HEK293T (cell line): ENCODE measurements at regions not wholly inside any gene's neighbourhood (a gene's known extent, or its start where the extent isn't known, plus 50 kb on each side); places are given as distances from the start of the nearest gene placed in this dataset.

Source experiments
- BHLHE40 ChIP-seq: fragments of 450-650 bp; IDR thresholded peaks from 2 replicates; pipeline ENCODE4 v1.6.1; 2016; ENCODE audit warnings: mild to moderate bottlenecking, moderate library complexity, borderline replicate concordance
- ELF4 ChIP-seq: fragments of 450-650 bp; IDR thresholded peaks from 2 replicates; pipeline ENCODE4 v1.6.1; 2017; ENCODE audit warnings: antibody characterized with exemption
- FOXA1 ChIP-seq: fragments of 450-650 bp; IDR thresholded peaks from 2 replicates; pipeline ENCODE4 v1.6.1; 2016; ENCODE audit warnings: mild to moderate bottlenecking
- FOXK2 ChIP-seq: fragments of 450-650 bp; IDR thresholded peaks from 2 replicates; pipeline ENCODE4 v1.6.1; 2016; ENCODE audit warnings: mild to moderate bottlenecking
- FOXM1 ChIP-seq: fragments of 450-650 bp; IDR thresholded peaks from 2 replicates; pipeline ENCODE4 v1.6.1; 2017; ENCODE audit warnings: mild to moderate bottlenecking, borderline replicate concordance
- HDGF ChIP-seq: fragments of 450-650 bp; IDR thresholded peaks from 2 replicates; pipeline ENCODE4 v1.6.1; 2017; ENCODE audit warnings: antibody characterized with exemption, borderline replicate concordance
- L3MBTL2 ChIP-seq: fragments of 450-650 bp; conservative IDR thresholded peaks from 2 replicates; pipeline ENCODE4 v1.6.1; 2016; ENCODE audit warnings: mild to moderate bottlenecking
- LEF1 ChIP-seq: fragments of 450-650 bp; IDR thresholded peaks from 2 replicates; pipeline ENCODE4 v1.6.1; 2017; ENCODE audit warnings: mild to moderate bottlenecking, borderline replicate concordance
- NFRKB ChIP-seq: fragments of 450-650 bp; IDR thresholded peaks from 2 replicates; pipeline ENCODE4 v1.6.1; 2016; ENCODE audit warnings: mild to moderate bottlenecking, moderate library complexity
- PKNOX1 ChIP-seq: fragments of 450-650 bp; IDR thresholded peaks from 2 replicates; pipeline ENCODE4 v1.6.1; 2016
- SP1 ChIP-seq: fragments of 450-650 bp; IDR thresholded peaks from 2 replicates; pipeline ENCODE4 v1.6.1; 2017
- SUZ12 ChIP-seq: fragments of 450-650 bp; IDR thresholded peaks from 2 replicates; pipeline ENCODE4 v1.6.1; 2016; ENCODE audit warnings: mild to moderate bottlenecking
- TARDBP ChIP-seq: fragments of 450-650 bp; IDR thresholded peaks from 2 replicates; pipeline ENCODE4 v1.6.1; 2016

GRCh38 chr1:194816859-194817258 is 1630.4 kb upstream of the B3GALT2 start:
- TF ChIP-seq SUZ12 (no peak), ELF4 (no peak), NFRKB (no peak), L3MBTL2 (no peak), FOXM1 (no peak), TARDBP (no peak), LEF1 (no peak), FOXK2 (no peak), BHLHE40 (no peak), FOXA1 (no peak), HDGF (no peak), SP1 (no peak), PKNOX1 (no peak)
